ENCODE measurements at regions not wholly inside any gene's neighbourhood (a gene's known extent, or its start where the extent isn't known, plus 50 kb on each side); places are given as distances from the start of the nearest gene placed in this dataset.
"Not testable (repeated sequence)": the region's sequence is repeated elsewhere in the genome, so short reads cannot be mapped to it uniquely, and the experiment has no call there.

DNA sequence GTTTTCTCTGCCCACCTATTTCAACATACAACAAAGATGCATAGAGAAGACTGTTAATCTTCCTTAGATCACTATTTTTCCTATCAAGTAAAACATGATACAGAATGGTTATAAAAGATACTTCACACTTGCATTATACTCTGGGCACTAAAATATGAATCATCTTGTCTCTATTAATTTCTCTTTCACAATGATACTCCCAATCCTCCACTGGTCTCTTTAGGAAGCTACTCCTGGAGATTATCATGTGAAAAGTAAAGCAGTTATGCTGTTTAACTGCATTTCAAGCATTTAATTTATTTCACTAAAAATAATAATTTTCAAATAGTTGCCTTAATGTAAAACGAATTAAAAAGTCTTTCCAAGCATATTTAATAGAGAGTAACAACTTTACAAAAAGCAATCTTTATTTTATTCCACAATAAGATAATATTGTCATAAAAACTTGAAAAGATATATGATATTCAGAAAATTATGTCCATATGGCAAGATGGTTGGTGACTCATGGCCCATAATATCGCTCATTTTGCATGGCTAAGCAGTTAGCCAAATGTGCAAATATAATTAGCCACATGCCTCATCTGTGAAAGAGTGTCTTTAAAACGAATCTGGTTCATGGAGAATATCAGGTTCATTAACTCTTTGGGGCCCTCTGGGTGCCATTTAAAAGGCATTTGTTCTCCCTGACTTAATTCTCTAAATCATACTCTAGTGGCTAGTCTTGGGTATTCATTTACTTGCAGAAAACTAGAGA lies 1569.0 kb upstream of the B3GALT2 start:
- DNase-seq: no peak

DNA sequence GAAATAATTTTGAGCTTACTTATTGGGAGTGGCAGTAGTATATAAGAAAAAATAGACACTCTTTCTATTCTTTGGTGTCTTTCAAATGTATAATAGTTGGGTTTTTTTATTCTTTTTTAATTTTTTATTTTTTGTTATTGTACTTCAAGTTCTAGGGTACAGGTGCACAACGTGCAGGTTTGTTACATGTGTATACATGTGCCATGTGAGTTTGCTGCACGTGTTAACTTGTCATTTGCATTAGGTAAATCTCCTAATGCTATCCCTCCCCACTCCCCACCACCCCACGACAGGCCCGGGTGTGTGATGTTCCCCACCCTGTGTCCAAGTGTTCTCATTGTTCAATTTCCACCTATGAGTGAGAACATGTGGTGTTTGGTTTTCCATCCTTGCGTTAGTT lies 1552.4 kb upstream of the B3GALT2 start:
- not testable (repeated sequence) for DNase-seq

DNA sequence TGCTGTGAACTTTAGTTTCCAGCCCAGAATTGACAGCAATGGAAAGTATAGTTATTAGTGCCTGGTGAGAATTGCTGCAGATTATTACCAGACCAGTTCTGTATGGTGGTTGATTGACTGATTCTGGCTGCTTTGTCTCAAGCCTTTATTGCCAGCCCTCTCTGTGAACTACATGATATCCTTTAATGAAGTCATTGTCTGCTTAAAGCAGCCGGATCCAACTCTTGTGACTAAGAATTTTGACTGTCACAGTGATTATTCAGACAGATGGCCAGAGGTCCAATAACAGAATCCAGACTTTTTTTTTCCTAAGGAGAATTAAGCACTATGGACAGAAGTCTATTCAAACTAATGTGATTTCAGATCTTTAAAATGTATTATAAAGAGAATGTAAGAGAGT lies 1548.6 kb upstream of the B3GALT2 start:
- no peak for DNase-seq

DNA sequence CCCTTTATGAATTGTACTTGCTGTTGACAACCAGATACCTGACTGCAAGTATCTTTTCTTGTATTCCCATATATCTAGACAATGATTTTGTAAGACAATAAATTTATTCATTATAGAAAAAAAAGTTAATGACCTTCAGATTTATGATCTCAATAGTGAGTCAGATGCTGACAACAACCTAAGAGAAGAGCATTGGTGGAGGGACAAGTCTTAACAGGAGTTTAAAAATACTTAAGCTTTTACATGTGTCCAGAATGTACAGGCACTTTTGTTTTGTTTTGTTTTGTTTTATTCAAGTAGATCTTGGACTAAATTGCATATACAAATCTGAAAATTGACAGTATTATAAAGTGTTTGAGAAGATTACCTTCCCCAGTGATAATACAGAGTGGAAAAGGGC lies 1544.6 kb upstream of the B3GALT2 start:
- DNase-seq: no peak

DNA sequence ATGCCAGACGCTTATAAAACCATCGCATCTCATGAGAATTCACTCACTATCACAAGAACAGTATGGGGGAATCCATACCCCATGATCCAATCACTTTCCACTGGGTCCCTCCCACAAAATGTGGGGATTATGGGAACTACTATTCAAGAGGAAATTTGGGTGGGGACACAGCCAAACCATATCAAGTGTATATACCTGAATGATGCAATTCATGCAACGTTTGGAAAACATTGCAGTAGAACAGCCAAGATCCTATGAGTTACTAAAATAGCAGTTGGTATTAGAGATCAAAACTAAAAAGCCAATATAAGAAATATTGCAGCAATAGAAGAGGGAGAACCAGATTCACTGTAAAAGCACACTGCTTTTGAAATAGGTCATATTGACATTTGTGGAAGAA lies 1543.9 kb upstream of the B3GALT2 start:
- DNase-seq: no peak

- no peak for DNase-seq
These were observed 1536.7 kb upstream of the B3GALT2 start for GRCh38 chr1:194723067-194723466.

- no peak for DNase-seq
These were observed 1531.5 kb upstream of the B3GALT2 start for GRCh38 chr1:194717941-194718340.

DNA sequence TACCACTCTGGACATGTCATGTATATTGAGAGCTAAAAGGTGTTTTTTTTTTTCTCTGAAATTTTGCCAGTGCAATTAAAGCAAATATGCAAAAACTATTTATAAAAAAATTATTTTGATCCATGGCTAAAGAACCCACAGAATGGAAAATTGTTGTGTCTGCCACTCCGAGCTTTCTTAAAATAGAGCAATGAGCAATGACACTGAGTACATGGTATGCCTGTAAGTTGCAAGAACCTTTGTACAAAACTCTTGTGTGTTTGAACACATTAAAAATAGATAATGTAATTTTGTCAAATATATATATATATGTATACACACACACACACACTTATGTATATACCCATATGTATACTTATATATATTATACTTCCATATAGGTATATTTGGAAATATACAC lies 1530.9 kb upstream of the B3GALT2 start:
- DNase-seq: no peak

DNA sequence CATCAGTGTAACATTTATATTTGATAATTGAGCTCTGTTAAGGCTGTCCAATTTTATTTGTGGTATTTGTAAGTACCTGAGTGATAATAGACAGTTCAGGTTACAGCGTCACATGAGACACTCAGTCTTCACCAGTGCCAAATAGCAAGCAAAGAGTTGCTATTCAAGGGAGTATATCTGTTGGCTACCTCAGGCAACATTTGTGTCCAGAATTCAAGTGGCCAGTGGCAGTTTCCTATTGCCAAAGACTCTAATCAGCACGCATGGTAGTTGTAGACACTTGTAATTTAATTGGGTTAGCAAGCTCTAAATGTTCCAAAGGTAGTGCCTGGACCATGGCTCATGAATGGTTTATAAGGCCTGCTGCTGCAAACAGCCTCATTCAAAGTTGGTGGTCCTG lies 1524.3 kb upstream of the B3GALT2 start:
- DNase-seq: no peak

- DNase-seq: no peak
These were observed 1523.0 kb upstream of the B3GALT2 start for GRCh38 chr1:194709439-194709838.

DNA sequence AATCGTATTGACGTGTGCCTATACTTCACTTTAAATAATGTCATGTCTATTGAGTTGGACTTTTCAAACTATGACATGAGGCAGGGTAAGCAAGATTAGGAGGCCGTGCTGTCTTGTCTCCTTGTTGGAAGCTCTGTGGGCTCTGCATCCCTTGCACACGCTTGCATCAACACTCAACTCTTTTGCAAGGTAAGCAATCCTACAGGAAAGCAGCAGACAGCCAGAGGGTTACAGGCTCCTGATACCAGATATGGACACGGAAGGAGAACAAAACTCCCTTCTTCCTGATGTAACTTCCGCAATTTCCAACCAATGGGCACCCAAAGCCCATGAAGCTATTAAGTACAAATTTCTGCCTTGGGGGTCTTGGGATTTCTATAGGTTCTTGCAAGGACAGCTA lies 1520.7 kb upstream of the B3GALT2 start:
- no peak for DNase-seq

GRCh38 chr1:194705123-194705854 lies 1518.9 kb upstream of the B3GALT2 start:
- DNase-seq: no peak

GRCh38 chr1:194698908-194699318 lies 1512.5 kb upstream of the B3GALT2 start:
- no peak for DNase-seq

- DNase-seq: no peak
These were observed 1506.8 kb upstream of the B3GALT2 start for GRCh38 chr1:194693244-194693643.

DNA sequence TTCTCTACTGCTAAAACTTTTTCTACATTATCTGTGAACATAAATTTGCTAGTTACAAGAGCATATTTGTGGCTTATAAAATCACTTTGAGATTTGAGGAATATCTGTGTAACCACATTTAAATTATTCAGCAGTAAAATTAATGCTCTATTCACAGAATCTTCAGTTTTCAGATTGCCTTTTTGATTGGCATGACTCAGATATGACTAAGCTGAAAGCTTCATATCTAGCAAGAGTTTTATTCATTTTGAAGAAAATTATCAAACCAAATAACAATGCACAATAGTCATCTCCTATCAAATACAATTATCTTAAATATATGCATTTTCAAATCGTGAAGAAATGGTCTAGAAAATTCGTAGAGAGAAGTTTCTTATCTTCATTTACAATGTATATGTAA lies 1498.2 kb upstream of the B3GALT2 start:
- DNase-seq: no peak

DNA sequence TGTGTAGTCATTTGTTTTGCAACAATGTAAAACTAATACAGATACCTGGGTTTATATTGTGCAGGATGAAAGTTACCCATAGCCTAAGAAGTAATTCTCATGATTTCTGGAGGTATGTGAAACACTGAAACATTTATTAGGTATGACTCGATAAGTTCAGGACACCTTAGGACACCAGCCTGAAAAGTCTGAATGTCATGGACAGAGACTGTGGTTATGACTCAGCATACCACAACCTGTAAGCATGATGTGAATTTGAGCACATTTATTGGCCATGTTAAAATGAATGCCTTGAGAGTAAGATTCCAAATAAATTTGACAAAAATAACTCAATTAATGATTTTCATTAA lies 1471.7 kb upstream of the B3GALT2 start:
- DNase-seq: no peak

GRCh38 chr1:194654956-194655355 lies 1468.5 kb upstream of the B3GALT2 start:
- DNase-seq: no peak

- DNase-seq: no peak
These were observed 1467.0 kb upstream of the B3GALT2 start for GRCh38 chr1:194653385-194653784.

GRCh38 chr1:194647118-194647517 lies 1460.7 kb upstream of the B3GALT2 start:
- DNase-seq: no peak

DNA sequence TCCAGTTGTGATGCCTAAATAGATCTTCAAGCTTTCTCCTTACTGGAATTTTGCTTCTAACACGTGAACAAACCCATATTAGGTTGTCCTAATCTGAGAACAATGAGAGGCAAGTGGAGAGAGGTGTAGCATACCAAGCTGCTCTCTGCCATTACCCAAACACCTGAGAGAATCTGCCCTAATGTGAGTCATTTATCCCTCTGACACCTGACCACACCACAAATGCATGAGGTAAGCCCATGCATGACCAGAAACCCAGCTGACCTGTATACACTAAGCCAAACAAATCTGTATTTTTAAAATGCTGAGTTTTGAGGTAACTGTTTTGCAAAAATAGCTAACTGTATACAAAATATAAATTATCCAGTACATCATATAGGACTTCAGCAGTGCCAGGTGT lies 1458.1 kb upstream of the B3GALT2 start:
- DNase-seq: no peak

- no peak for DNase-seq
These were observed 1453.9 kb upstream of the B3GALT2 start for GRCh38 chr1:194640322-194640721.

GRCh38 chr1:194629011-194629410 lies 1442.6 kb upstream of the B3GALT2 start:
- no peak for DNase-seq

- DNase-seq: no peak
These were observed 1438.4 kb upstream of the B3GALT2 start for GRCh38 chr1:194624833-194625232.

GRCh38 chr1:194618101-194618500 lies 1431.7 kb upstream of the B3GALT2 start:
- no peak for DNase-seq

GRCh38 chr1:194617272-194617671 lies 1430.9 kb upstream of the B3GALT2 start:
- DNase-seq: not testable (repeated sequence)
